ENCODE measurements at regions not wholly inside any gene's neighbourhood (a gene's known extent, or its start where the extent isn't known, plus 50 kb on each side); places are given as distances from the start of the nearest gene placed in this dataset.

GRCh38 chrX:143571521-143571920, 54.2 kb upstream of the SPANXN3 start:
- WGBS: 28% methylated on average over 4 of the region's 5 CpGs
- H3K18ac ChIP-seq (ENCODE audit: low read depth in 1 of 2, low read length in 2 of 2): no peak overlapping the region

GRCh38 chrX:143570782-143571181, 53.5 kb upstream of the SPANXN3 start:
- H4K91ac ChIP-seq (ENCODE audit: low read length): no peak overlapping the region
- no peak overlapping the region for H3K18ac ChIP-seq (ENCODE audit: low read depth in 1 of 2, low read length in 2 of 2)
- no peak overlapping the region for H2BK5ac ChIP-seq (ENCODE audit: low read depth, low read length, poor library complexity, severe bottlenecking)
- no peak overlapping the region for H2BK15ac ChIP-seq (ENCODE audit: low read depth, poor library complexity, severe bottlenecking)
- no peak overlapping the region for H3K4me3 ChIP-seq (ENCODE audit: insufficient read depth in 1 of 2, low read depth in 1 of 2, low read length in 2 of 2)
- H3K27ac ChIP-seq (ENCODE audit: low read length, poor library complexity, severe bottlenecking): no peak overlapping the region
- no peak overlapping the region for H2AK5ac ChIP-seq (ENCODE audit: low read length, severe bottlenecking)
- H3K4me2 ChIP-seq (ENCODE audit: low read length, poor library complexity, severe bottlenecking): no peak overlapping the region
- no peaks in the 10 kb centered on the region for H3K4me1 ChIP-seq (ENCODE audit: control insufficient read depth, insufficient read depth, low read depth, low read length)
- no peak overlapping the region for H2BK12ac ChIP-seq (ENCODE audit: low read length in 2 of 2)
- no peak overlapping the region for H4K8ac ChIP-seq (ENCODE audit: low read length)
- no peak overlapping the region for H3K23ac ChIP-seq (ENCODE audit: low read length in 2 of 2)
- H3K36me3 ChIP-seq (ENCODE audit: control insufficient read depth in 1 of 2, insufficient read depth in 2 of 2, low read depth in 1 of 2, low read length in 2 of 2): no peaks in the 10 kb centered on the region
- WGBS: 100% methylated on average over 2 of the region's 2 CpGs
- no peak overlapping the region for H3K4ac ChIP-seq (ENCODE audit: low read depth in 1 of 2, low read length in 2 of 2)
- H3K9ac ChIP-seq (ENCODE audit: low read length): no peak overlapping the region
- no peaks in the 10 kb centered on the region for H3K27me3 ChIP-seq (ENCODE audit: control insufficient read depth in 1 of 2, insufficient read depth in 1 of 2, low read length in 2 of 2)
- no peak for DNase-seq
- H2BK120ac ChIP-seq (ENCODE audit: low read depth, low read length): no peak overlapping the region
- H3K14ac ChIP-seq (ENCODE audit: low read length in 2 of 2): no peak overlapping the region
- H3K79me1 ChIP-seq (replicated peaks; ENCODE audit: low read length, poor library complexity, severe bottlenecking): no peaks in the 10 kb centered on the region
- H2AFZ ChIP-seq (ENCODE audit: low read depth, low read length): no peak overlapping the region
- H3K9me3 ChIP-seq (ENCODE audit: control insufficient read depth, low read length): peaks cover 7% of the 10 kb centered on the region

More at GRCh38 chrX:143571521-143571920, 54.2 kb upstream of the SPANXN3 start:
- Histone ChIP-seq H2AFZ (ENCODE audit: low read depth, low read length) (no peak overlapping the region), H3K4me2 (ENCODE audit: low read length, poor library complexity, severe bottlenecking) (no peak overlapping the region), H3K4me3 (ENCODE audit: insufficient read depth in 1 of 2, low read depth in 1 of 2, low read length in 2 of 2) (no peak overlapping the region), H3K4ac (ENCODE audit: low read depth in 1 of 2, low read length in 2 of 2) (no peak overlapping the region), H3K4me1 (ENCODE audit: control insufficient read depth, insufficient read depth, low read depth, low read length) (no peaks in the 10 kb centered on the region), H4K91ac (ENCODE audit: low read length) (no peak overlapping the region), H3K9me3 (ENCODE audit: control insufficient read depth, low read length) (peaks cover 6% of the 10 kb centered on the region), H3K9ac (ENCODE audit: low read length) (no peak overlapping the region), H2AK5ac (ENCODE audit: low read length, severe bottlenecking) (no peak overlapping the region), H2BK120ac (ENCODE audit: low read depth, low read length) (no peak overlapping the region), H2BK15ac (ENCODE audit: low read depth, poor library complexity, severe bottlenecking) (no peak overlapping the region), H3K36me3 (ENCODE audit: control insufficient read depth in 1 of 2, insufficient read depth in 2 of 2, low read depth in 1 of 2, low read length in 2 of 2) (no peaks in the 10 kb centered on the region), H3K79me1 (replicated peaks; ENCODE audit: low read length, poor library complexity, severe bottlenecking) (no peaks in the 10 kb centered on the region), H3K23ac (ENCODE audit: low read length in 2 of 2) (no peak overlapping the region), H3K14ac (ENCODE audit: low read length in 2 of 2) (no peak overlapping the region), H3K27me3 (ENCODE audit: control insufficient read depth in 1 of 2, insufficient read depth in 1 of 2, low read length in 2 of 2) (no peaks in the 10 kb centered on the region), H2BK12ac (ENCODE audit: low read length in 2 of 2) (no peak overlapping the region), H3K27ac (ENCODE audit: low read length, poor library complexity, severe bottlenecking) (no peak overlapping the region), H2BK5ac (ENCODE audit: low read depth, low read length, poor library complexity, severe bottlenecking) (no peak overlapping the region), H4K8ac (ENCODE audit: low read length) (no peak overlapping the region)
- peak; percentile 26 for DNase-seq

- no peak overlapping the region for H3K4ac ChIP-seq (ENCODE audit: low read depth in 1 of 2, low read length in 2 of 2)
Measured at GRCh38 chrX:143568467-143568866, 51.2 kb upstream of the SPANXN3 start.

More at GRCh38 chrX:143568467-143568866, 51.2 kb upstream of the SPANXN3 start:
- DNase-seq: no peak
- Histone ChIP-seq H2AFZ (ENCODE audit: low read depth, low read length) (no peak overlapping the region), H2BK5ac (ENCODE audit: low read depth, low read length, poor library complexity, severe bottlenecking) (no peak overlapping the region), H3K27me3 (ENCODE audit: control insufficient read depth in 1 of 2, insufficient read depth in 1 of 2, low read length in 2 of 2) (no peaks in the 10 kb centered on the region), H2AK5ac (ENCODE audit: low read length, severe bottlenecking) (no peak overlapping the region), H2BK15ac (ENCODE audit: low read depth, poor library complexity, severe bottlenecking) (no peak overlapping the region), H3K18ac (ENCODE audit: low read depth in 1 of 2, low read length in 2 of 2) (no peak overlapping the region), H3K9me3 (ENCODE audit: control insufficient read depth, low read length) (peaks cover 22% of the 10 kb centered on the region), H3K23ac (ENCODE audit: low read length in 2 of 2) (no peak overlapping the region), H4K8ac (ENCODE audit: low read length) (no peak overlapping the region), H3K14ac (ENCODE audit: low read length in 2 of 2) (no peak overlapping the region), H3K9ac (ENCODE audit: low read length) (no peak overlapping the region), H3K79me1 (replicated peaks; ENCODE audit: low read length, poor library complexity, severe bottlenecking) (no peaks in the 10 kb centered on the region), H3K4me1 (ENCODE audit: control insufficient read depth, insufficient read depth, low read depth, low read length) (no peaks in the 10 kb centered on the region), H2BK120ac (ENCODE audit: low read depth, low read length) (no peak overlapping the region), H3K27ac (ENCODE audit: low read length, poor library complexity, severe bottlenecking) (no peak overlapping the region), H4K91ac (ENCODE audit: low read length) (no peak overlapping the region), H3K36me3 (ENCODE audit: control insufficient read depth in 1 of 2, insufficient read depth in 2 of 2, low read depth in 1 of 2, low read length in 2 of 2) (no peaks in the 10 kb centered on the region), H2BK12ac (ENCODE audit: low read length in 2 of 2) (no peak overlapping the region), H3K4me2 (ENCODE audit: low read length, poor library complexity, severe bottlenecking) (no peak overlapping the region), H3K4me3 (ENCODE audit: insufficient read depth in 1 of 2, low read depth in 1 of 2, low read length in 2 of 2) (no peak overlapping the region)
- no CpG with 5 or more reads among the region's 2 CpGs for WGBS

Data from mesenchymal stem cell (in vitro differentiated cells and primary cell).